ENCODE measurements at regions not wholly inside any gene's neighbourhood (a gene's known extent, or its start where the extent isn't known, plus 50 kb on each side); places are given as distances from the start of the nearest gene placed in this dataset.
"Not testable (repeated sequence)": the region's sequence is repeated elsewhere in the genome, so short reads cannot be mapped to it uniquely, and the experiment has no call there.

DNA sequence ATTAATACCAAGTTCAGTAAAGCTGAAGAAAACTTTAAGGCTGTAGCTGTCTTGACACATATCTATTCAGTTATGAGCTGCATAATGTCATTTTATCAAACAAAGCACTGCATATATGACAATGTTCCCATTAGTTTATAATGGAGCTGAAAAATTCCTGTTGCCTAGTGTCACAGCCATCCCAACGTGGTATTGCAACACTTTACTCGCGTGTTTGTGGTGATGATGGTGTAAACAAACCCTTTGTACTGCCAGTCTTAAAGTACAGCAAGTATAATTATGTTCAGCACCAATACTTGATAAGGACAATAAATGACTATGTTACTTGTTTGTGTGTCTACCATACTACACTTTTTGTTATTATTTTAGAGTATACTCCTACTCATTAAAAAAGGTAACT, 1415.6 kb upstream of the PCDH7 start:
- no peak for DNase-seq (ENCODE audit: low spot score)

DNA sequence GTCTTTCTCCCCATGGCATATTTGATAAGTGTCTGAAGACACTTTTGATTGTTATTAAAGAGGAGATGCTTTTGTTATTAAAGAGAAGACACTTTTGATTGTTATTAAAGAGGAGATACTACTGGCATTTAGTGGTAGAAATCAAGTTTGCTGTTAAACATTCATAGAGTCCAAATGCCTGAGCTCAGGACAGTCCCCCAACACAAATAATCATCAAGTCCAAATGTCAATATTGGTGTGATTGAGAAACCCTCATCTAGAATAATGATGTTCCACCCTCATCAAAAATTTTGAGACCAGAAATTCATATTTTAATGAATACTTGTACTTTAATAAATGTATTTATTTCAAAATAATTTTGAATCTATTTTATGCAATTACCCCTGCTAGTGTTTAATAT, 1412.9 kb upstream of the PCDH7 start:
- no peak for DNase-seq (ENCODE audit: low spot score)

- no peak for DNase-seq (ENCODE audit: low spot score)
These were observed 1412.4 kb upstream of the PCDH7 start for GRCh38 chr4:29307755-29308154.

DNA sequence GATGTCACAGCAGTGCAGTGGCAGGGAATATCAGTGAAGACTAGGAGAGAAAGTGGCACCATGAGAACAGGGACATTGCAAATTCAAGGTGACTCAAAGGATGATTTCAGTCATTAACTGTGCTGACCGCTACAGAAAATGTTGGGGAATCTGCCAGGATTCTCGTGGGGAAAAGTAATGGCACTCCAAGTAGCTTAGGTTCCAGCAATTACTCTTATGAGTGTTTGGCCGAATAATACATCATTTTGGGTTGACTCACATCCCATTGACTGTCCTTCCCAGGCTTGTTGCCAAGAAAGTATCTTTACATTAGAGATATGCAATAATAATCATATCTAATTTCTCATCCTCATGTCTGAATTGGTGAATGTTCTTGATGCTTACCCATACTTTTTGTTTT, 1411.1 kb upstream of the PCDH7 start:
- no peak for DNase-seq (ENCODE audit: low spot score)

GRCh38 chr4:29310252-29310651, 1409.9 kb upstream of the PCDH7 start:
- no peak for DNase-seq (ENCODE audit: low spot score)

GRCh38 chr4:29311247-29311646, 1408.9 kb upstream of the PCDH7 start:
- DNase-seq (ENCODE audit: low spot score) = no peak

- DNase-seq (ENCODE audit: low spot score) = no peak
These were observed 1400.4 kb upstream of the PCDH7 start for GRCh38 chr4:29319663-29320340.

- no peak for DNase-seq (ENCODE audit: low spot score)
These were observed 1399.1 kb upstream of the PCDH7 start for GRCh38 chr4:29320947-29321620.

- DNase-seq (ENCODE audit: low spot score) = no peak
These were observed 1394.2 kb upstream of the PCDH7 start for GRCh38 chr4:29326004-29326403.

DNA sequence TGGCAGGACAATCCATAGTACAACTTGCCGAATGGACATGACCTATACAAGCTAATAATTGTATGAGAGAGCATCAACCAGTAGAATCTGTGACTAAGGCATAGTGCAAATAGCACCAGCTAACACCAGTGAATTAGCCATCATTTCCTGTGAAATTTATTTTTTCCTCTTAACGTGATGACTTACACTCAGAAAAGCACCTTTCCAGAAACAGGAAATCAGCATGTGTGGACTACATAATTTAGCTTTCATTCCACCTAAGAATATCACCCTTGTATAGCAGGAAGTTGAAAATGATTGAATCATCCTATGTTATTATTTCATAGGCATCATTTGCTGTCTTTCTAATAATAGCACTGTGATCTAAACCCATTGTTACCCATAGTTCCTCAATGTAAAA, 1393.4 kb upstream of the PCDH7 start:
- DNase-seq (ENCODE audit: low spot score) = no peak

GRCh38 chr4:29336861-29337260, 1383.3 kb upstream of the PCDH7 start:
- no peak for DNase-seq (ENCODE audit: low spot score)

- DNase-seq (ENCODE audit: low spot score) = no peak
These were observed 1347.2 kb upstream of the PCDH7 start for GRCh38 chr4:29372971-29373370.

- DNase-seq (ENCODE audit: low spot score) = no peak
These were observed 1344.5 kb upstream of the PCDH7 start for GRCh38 chr4:29375716-29376115.

- DNase-seq (ENCODE audit: low spot score) = not testable (repeated sequence)
These were observed 1341.9 kb upstream of the PCDH7 start for GRCh38 chr4:29378237-29378636.

DNA sequence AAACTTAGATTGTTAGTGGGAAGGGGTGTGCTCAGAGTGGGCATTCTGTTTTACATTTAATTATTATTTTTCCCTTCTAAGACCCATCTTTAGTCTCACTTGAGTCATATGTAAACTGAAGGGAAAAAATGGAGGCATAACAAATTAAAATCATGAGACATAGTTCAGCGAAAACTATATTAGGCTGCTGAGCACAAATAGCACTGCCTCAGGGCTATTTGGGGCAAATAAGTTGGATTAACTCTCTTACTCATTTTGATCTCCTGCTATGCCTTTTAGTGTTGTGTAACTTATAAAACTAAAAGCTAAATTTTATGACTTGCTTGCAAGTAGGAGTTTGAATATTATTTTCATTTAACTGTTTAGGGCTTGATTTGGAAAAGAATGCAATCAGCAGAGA, 1329.2 kb upstream of the PCDH7 start:
- no peak for DNase-seq (ENCODE audit: low spot score)

DNA sequence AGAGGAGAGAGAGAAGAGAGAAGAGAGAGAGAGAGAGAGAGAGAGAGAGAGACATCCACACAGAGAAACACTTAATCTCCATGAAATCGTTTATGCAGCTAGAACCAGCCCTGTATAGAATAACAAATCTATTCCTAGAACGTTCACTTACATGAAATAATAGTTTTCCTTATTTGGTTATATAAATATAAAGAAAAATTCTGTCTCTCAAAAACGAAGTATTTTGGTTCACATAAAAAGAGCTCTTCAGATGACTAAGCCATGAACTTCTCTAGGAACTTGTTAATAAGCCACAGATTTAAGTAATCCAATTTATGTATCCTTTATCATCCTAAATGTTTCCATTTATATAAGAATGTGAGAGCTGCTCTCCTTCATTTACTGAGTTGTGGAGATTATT, 1315.1 kb upstream of the PCDH7 start:
- no peak for DNase-seq (ENCODE audit: low spot score)

- DNase-seq (ENCODE audit: low spot score) = no peak
These were observed 1304.4 kb upstream of the PCDH7 start for GRCh38 chr4:29415771-29416170.

GRCh38 chr4:29423836-29424721, 1296.1 kb upstream of the PCDH7 start:
- DNase-seq (ENCODE audit: low spot score) = no peak

DNA sequence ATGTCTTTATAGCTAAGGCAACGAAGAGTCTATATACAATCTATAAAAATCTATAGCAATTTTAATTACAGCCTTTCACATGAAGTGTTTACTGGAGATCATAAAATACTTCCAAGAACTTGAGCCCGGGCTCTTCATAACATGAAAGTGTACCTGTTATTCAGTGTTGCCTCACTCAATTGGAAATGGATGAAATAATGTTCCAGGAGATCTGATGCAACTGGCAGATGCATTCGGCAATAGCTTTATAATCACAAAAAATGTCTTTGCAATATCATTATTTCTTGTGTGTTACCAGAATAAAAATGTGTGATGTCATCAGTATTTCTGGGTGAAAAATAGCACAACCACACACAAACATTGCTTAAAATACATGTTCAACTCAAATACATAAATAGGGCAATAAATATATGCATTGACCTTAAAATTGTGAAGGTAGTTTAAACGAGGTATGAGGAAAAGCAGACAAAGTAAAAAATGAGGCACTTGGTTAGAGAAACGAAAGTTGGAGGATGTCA, 1266.8 kb upstream of the PCDH7 start:
- no peak for DNase-seq (ENCODE audit: low spot score)

- no peak for DNase-seq (ENCODE audit: low spot score)
These were observed 1260.2 kb upstream of the PCDH7 start for GRCh38 chr4:29459926-29460325.

DNA sequence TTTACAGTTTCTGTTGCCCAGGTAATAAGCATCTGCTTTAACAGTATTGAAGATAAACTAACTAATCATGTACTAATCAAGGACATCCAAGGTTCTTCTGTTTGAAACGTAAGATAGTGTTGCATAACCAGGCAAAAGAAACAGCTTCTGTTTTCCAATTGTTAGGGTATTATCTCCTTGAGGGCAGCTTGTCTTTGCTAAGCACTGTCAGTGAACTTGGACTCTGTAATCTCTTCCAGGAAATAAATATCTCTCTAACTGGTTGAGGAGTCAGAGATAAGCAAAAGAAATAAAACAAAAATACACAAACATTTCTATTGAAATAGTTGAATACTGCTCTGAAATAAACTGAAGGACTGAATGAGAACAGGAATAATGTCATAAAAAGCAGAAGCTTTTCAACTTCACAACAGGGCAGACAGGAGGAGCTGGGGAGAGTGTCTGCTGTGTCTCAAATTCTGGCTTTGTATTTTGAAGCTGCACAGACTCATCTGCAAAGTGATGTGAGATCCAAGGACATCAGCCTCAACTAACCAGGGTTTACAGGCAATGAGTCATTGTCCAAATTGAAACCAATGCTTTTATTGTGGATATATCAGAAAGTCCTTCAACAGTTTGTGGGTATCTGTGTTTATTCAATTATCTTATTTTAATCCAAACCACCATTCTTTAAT, 1253.0 kb upstream of the PCDH7 start:
- DNase-seq (ENCODE audit: low spot score) = no peak
